Prostate gland (tissue), 2 donors: ENCODE measurements at regions not wholly inside any gene's neighbourhood (a gene's known extent, or its start where the extent isn't known, plus 50 kb on each side); places are given as distances from the start of the nearest gene placed in this dataset.

Experiments
- CTCF ChIP-seq, 4 experiments: fragments of 200-600 bp in 2 of 4; fragments of 450-650 bp in 2 of 4; sonication (generic) in 2 of 4; IDR thresholded peaks; 1 replicate in 3 of 4; 2 replicates in 1 of 4; pipeline ENCODE4 v1.5.1; 2016 to 2019; ENCODE audit warnings: antibody characterized with exemption in 4 of 4, mild to moderate bottlenecking in 2 of 4, moderate library complexity in 2 of 4
- POLR2A ChIP-seq: fragments of 450-650 bp; IDR thresholded peaks from one replicate; pipeline ENCODE4 v1.6.1; 2016; ENCODE audit warnings: antibody characterized with exemption, mild to moderate bottlenecking
- POLR2AphosphoS5 ChIP-seq: sonication (generic); formaldehyde crosslinking; IDR thresholded peaks from one replicate; pipeline ENCODE4 v1.6.1; 2017; ENCODE audit warnings: antibody characterized with exemption

GRCh38 chr5:92519811-92520632 lies 1061.0 kb downstream of the NR2F1-AS1 start:
- TF ChIP-seq POLR2AphosphoS5 (no peak), CTCF (IDR thresholded peaks at IDR 0.05) (no peak), POLR2A (no peak)
